ENCODE measurements at regions not wholly inside any gene's neighbourhood (a gene's known extent, or its start where the extent isn't known, plus 50 kb on each side); places are given as distances from the start of the nearest gene placed in this dataset.
"Not testable (repeated sequence)": the region's sequence is repeated elsewhere in the genome, so short reads cannot be mapped to it uniquely, and the experiment has no call there.

DNA sequence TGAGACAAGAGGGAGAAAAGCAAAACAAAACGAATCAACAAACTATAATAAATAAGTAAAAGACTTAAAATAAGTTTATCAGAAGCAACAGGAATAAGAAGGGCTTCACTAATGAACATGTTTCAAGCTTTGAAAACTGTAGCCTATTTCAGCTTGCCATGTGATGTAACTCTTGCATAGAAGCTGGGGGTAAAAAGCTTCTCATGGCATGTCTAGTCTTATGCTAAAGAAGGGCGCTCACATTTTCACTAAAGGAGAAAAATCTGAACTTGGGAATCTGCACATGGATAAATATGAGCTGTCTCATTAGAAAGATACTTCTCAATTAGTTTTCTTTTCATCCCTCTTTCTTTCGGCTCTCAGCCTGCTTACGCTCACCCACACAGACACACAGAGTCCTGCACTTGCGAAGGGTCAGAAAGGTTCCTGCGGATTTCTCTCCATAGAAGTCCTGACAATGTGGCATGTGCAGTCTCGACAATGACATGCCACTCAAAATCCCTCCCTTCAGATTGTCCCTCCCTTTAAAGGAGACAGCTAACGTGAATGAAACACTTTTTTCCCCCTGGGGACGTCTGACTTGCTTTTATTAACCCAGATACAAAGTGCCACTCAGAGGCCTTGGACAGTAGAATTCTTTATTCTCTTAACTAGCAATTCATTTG, 568.9 kb upstream of the NR2F2 start:
- Histone ChIP-seq H3K27ac (peak overlapping the region; percentile 15 to 22), H3K4me1 (peaks cover 0 to 30% (median 4%) of the 10 kb centered on the region in 4 donors), H3K4me3 (no peak overlapping the region), H3K27me3 (no peaks in the 10 kb centered on the region), H3K36me3 (no peaks in the 10 kb centered on the region), H3K9me3 (no peaks in the 10 kb centered on the region)
- TF ChIP-seq, protein P1, sequence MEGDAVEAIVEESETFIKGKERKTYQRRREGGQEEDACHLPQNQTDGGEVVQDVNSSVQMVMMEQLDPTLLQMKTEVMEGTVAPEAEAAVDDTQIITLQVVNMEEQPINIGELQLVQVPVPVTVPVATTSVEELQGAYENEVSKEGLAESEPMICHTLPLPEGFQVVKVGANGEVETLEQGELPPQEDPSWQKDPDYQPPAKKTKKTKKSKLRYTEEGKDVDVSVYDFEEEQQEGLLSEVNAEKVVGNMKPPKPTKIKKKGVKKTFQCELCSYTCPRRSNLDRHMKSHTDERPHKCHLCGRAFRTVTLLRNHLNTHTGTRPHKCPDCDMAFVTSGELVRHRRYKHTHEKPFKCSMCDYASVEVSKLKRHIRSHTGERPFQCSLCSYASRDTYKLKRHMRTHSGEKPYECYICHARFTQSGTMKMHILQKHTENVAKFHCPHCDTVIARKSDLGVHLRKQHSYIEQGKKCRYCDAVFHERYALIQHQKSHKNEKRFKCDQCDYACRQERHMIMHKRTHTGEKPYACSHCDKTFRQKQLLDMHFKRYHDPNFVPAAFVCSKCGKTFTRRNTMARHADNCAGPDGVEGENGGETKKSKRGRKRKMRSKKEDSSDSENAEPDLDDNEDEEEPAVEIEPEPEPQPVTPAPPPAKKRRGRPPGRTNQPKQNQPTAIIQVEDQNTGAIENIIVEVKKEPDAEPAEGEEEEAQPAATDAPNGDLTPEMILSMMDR (IDR thresholded peaks at IDR 0.05): no peak
- DNase-seq: no peak
- intact Hi-C loops (cut with DNase I; ENCODE audit: low total_unique reads): no loop called here

DNA sequence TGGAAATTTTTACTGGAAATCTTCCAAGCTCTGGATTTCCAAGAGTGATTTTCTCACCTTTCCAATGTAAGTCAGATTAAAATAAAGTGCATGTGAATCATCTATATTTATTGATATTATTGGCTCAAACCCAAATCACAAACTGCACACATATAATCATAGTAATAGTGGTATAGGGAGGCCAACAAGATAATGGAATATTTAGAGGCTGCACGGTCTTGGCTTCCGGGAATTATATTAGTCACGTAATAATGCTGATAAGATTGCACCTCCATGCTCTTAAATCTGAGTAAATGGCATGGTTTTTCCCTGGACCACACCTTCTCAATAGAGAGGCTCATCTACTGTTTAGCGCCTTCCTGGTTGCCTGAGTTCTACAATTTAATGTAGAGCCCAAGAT, 567.1 kb upstream of the NR2F2 start:
- Histone ChIP-seq H3K4me1 (peaks cover 0 to 22% (median 4%) of the 10 kb centered on the region in 4 donors), H3K9me3 (no peaks in the 10 kb centered on the region), H3K36me3 (no peaks in the 10 kb centered on the region), H3K27me3 (no peaks in the 10 kb centered on the region), H3K27ac (no peak overlapping the region), H3K4me3 (no peak overlapping the region)
- TF ChIP-seq, protein P1 (IDR thresholded peaks at IDR 0.05): no peak
- no peak for DNase-seq
- intact Hi-C loops (cut with DNase I; ENCODE audit: low total_unique reads): no loop called here

DNA sequence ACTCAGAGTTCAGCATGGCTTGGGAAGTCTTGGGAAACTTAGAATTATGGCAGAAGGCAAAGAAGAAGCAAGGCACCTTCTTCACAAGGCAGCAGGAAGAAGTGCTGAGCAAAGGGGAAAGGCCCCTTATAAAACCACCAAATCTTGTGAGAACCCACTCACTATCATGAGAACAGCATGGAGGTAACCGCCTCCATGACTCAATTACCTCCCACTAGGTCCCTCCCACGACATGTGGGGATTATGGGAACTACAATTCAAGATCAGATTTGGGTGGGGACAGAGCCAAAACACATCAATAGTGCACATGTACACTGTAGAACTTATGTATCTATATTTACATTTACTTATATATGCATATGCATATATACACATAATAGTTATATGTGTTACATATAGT, 565.3 kb upstream of the NR2F2 start:
- Histone ChIP-seq H3K4me1 (peaks cover 0 to 12% (median 0%) of the 10 kb centered on the region in 4 donors), H3K27ac (no peak overlapping the region), H3K27me3 (no peaks in the 10 kb centered on the region), H3K36me3 (no peaks in the 10 kb centered on the region), H3K4me3 (no peak overlapping the region), H3K9me3 (no peaks in the 10 kb centered on the region)
- TF ChIP-seq, protein P1 (IDR thresholded peaks at IDR 0.05): no peak
- intact Hi-C loops (cut with DNase I; ENCODE audit: low total_unique reads): no loop called here
- DNase-seq: no peak

DNA sequence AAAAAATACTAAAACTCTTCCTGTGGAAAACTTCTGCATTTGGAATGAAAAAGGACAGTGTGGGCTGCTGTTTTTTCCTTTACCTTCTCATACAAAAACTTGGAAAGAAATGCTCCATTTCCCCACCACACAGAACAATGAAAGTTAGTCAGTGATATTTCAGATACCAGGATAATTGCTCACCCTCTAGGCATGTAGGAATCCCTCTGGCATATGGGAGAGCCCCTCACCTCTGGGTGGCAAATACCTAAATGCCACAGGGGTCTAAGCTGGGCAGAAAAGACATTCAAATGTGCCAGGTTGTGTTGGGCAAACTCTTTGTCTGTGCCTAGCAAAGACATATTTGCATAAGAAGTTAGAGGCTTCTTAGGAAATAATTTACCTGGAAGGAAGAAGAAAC, 560.3 kb upstream of the NR2F2 start:
- Histone ChIP-seq H3K27me3 (no peaks in the 10 kb centered on the region), H3K36me3 (no peaks in the 10 kb centered on the region), H3K9me3 (no peaks in the 10 kb centered on the region), H3K27ac (no peak overlapping the region), H3K4me1 (no peaks in the 10 kb centered on the region), H3K4me3 (no peak overlapping the region)
- no peak for DNase-seq
- intact Hi-C loops (cut with DNase I; ENCODE audit: low total_unique reads): no loop called here
- TF ChIP-seq, protein P1 (IDR thresholded peaks at IDR 0.05): no peak

DNA sequence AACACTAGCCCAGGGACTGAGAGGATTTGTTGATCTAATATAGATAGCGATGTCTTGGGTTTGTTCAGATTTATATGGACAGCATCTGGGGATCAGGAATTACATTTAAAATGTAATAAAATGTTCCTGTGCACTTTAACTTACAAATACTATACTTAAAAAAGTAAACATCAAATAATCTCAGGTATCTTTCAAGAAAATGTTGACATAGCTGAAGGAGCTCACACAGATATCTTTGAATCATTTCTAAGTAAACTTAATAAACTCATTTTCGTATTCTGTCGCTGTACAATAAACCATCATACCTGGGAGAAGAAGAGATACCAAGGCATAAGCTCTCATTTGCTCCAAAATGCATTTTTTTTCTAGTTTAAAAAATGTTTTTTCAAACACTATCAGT, 557.5 kb upstream of the NR2F2 start:
- intact Hi-C loops (cut with DNase I; ENCODE audit: low total_unique reads): no loop called here
- no peak overlapping the region for H3K27ac ChIP-seq
- no peaks in the 10 kb centered on the region for H3K36me3 ChIP-seq
- TF ChIP-seq, protein P1 (IDR thresholded peaks at IDR 0.05): no peak
- H3K4me1 ChIP-seq: no peaks in the 10 kb centered on the region
- H3K4me3 ChIP-seq: no peak overlapping the region
- H3K27me3 ChIP-seq: no peaks in the 10 kb centered on the region
- H3K9me3 ChIP-seq: no peaks in the 10 kb centered on the region
- no peak for DNase-seq

DNA sequence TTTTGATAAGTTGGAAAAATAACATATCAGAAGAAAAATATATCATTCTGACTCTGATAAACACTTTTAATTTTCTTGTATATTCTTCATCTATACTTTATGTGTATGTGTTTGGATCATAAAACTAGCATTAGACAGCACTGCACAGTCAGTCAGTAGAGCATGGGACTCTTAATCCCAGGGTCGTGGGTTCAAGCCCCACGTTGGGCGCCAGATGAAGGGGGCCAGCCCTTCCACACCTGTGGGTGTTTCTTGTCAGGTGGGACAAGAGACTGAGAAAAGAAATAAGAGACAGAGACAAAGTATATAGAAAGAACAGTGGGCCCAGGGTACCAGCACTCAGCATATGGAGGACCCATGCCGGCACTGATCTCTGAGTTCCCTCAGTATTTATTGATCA, 546.0 kb upstream of the NR2F2 start:
- TF ChIP-seq, protein P1 (IDR thresholded peaks at IDR 0.05): no peak
- H3K27me3 ChIP-seq: no peaks in the 10 kb centered on the region
- peaks cover 9 to 26% (median 17%) of the 10 kb centered on the region in 3 donors for H3K9me3 ChIP-seq
- no peaks in the 10 kb centered on the region for H3K4me1 ChIP-seq
- no peak for DNase-seq
- H3K4me3 ChIP-seq: no peak overlapping the region
- intact Hi-C loops (cut with DNase I; ENCODE audit: low total_unique reads): no loop called here
- no peaks in the 10 kb centered on the region for H3K36me3 ChIP-seq
- H3K27ac ChIP-seq: no peak overlapping the region

DNA sequence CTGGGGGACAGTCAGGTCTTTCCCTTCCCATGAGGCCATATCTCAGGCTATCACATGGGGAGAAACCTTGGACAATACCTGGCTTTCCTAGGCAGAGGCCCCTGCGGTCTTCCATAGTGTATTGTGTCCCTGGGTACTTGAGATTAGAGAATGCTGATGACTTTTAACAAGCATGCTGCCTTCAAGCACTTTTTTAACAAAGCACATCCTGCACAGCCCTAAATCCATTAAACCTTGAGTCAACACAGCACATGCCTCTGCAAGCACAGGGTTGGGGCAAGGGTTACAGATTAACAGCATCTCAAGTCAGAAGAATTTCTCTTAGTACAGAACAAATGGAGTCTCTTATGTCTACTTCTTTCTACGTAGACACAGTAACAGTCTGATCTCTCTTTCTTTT, 545.2 kb upstream of the NR2F2 start:
- DNase-seq; intact Hi-C loops (cut with DNase I; ENCODE audit: low total_unique reads); H3K27ac ChIP-seq; H3K36me3 ChIP-seq; H3K4me3 ChIP-seq; H3K27me3 ChIP-seq; H3K4me1 ChIP-seq: not testable (repeated sequence)
- peaks cover 9 to 26% (median 17%) of the 10 kb centered on the region in 3 donors for H3K9me3 ChIP-seq
